ENCODE measurements at regions not wholly inside any gene's neighbourhood (a gene's known extent, or its start where the extent isn't known, plus 50 kb on each side); places are given as distances from the start of the nearest gene placed in this dataset.
"Not testable (repeated sequence)": the region's sequence is repeated elsewhere in the genome, so short reads cannot be mapped to it uniquely, and the experiment has no call there.

DNA sequence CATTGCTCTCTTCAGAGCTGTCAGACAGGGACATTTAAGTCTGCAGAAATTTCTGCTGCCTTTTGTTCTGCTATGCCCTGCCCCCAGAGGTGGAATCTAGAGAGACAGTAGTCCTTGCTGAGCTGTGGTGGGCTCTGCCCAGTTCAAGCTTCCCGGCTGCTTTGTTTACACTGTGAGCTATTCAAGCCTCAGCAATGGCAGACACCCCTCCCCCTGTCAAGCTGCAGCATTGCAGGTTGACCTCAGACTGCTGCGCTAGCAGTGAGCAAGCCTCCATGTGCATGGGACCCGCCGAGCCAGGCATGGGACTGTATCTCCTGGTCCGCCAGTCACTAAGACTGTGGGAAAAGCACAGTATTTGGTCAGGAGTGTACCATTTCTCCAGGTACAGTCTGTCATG lies 53.6 kb upstream of the MAPK10 start:
- not testable (repeated sequence) for DNase-seq (ENCODE audit: low read depth)

DNA sequence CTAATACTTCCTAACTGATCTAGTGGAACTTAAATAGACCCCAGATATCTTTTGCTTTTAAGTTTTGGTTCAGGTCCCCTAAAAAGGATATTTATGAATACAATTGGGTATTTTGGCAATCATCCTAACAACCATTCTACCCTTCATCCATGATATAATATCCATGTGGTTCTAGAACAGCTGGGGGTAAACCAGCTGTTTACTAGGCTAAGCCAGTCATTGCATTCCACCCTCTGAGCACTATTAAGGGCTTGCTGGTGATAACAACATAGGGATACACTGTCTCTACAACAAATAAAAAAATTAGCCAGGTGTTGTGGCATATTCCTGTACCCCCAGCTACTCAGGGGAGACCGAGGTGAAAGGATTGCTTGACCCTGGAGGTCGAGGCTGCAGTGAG lies 54.8 kb upstream of the MAPK10 start:
- no peak for DNase-seq (ENCODE audit: low read depth)

DNA sequence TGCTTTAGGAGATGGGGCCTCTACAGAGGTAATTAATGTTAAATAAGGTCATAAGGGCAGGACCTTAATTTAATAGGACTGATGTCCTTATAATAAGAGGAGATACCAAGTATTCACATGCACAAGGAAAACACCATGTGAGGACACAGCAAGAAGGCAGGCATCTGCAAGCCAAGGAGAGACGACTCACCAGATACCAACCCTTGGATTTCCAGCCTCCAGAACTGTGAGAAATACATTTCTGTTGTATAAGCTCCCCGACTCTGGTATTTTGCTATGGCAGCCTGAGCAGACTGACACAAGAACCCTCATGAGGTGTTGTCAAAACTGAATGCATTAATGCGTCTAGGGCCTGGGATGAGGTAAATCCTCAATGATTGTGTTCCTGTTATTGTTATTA lies 56.2 kb upstream of the MAPK10 start:
- DNase-seq (ENCODE audit: low read depth), result no peak

- DNase-seq (ENCODE audit: low read depth), result no peak
Observed at GRCh38 chr4:86421461-86421860, 61.6 kb upstream of the MAPK10 start.

GRCh38 chr4:86431543-86432116 lies 71.8 kb upstream of the MAPK10 start:
- no peak for DNase-seq (ENCODE audit: low read depth)

DNA sequence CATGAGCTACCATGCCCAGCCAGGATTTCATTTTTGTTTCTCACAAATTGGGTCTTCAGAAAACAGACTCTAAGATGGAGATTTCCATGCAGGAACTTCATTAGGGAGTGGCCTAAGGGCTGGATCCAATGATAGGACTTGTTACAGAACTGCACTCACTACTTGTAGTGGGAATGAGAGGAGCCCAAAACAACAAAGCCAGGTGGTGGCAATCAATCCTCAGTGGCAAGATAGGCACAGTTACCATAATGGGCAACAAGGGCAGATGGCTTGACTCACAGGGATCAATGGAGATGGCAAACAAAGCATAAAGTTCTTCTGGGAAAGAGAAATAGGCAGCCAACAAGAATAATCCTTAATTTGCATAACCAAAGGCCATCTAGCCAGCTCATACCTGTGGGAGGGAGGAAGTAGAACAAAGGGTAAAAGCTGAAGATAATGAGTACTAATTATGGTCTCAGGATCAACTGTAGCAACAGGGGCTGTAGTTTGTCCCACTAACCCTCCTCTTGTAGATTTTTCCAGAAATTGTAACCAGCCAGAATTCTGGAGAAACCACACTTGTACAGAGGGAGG lies 72.8 kb upstream of the MAPK10 start:
- no peak for DNase-seq (ENCODE audit: low read depth)

- DNase-seq (ENCODE audit: low read depth), result no peak
Observed at GRCh38 chr4:86439293-86439692, 79.4 kb upstream of the MAPK10 start.

DNA sequence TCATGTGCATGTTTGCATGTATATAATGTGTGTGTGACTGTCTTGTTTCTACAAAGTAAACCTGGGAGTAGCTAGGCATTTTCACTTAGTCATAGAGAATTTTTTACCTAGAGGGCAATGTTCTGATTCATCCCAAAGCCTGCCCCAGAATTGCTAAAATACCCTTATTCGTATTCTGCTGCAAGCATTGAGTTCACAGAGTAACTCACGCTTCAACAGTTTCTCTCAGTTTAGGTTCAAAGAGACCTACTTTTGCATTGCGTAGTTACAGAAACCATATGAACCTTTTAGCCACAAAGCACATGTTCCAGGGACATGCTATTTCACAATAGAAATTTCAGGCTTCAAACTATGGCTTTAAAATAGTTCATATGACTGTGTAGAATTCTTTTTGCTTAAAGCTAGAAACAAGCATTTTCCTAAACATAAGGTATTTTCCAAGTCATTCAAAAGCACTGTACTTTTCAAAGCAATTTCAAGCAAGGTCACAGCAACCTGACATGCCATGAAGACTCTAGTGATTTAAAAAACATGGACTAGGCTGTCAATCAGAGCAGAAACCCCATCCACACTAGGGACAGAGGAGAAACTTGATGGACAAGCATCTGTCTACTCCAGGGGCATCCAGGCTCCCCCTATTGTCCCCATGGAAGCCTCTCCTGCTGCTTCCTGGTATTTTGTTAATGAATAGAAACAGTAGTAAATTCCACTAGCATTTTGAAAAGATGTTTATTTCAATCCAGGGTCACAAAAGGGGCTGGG lies 81.5 kb upstream of the MAPK10 start:
- peak; percentile 31 for DNase-seq (ENCODE audit: low read depth)

DNA sequence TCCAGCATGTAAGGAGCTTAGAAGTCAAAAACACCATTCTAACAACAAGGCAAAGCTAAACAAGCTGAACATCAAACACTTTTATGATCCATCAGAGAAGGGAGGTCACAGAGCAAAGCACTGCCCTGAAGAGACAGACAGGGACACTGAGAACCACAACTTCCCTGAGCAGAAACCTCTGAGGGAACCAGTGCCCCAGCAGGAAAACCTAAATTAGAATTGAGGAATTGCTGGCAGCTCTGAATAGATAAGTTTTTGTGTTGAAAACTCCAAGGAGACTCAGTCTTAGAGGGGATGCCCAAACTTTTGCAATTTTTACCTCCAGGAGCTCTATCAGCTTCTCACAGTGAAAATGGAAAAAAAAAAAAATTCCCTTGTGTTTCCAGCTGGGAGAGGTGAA lies 83.0 kb upstream of the MAPK10 start:
- DNase-seq (ENCODE audit: low read depth), result no peak

- no peak for DNase-seq (ENCODE audit: low read depth)
Observed at GRCh38 chr4:86443495-86443894, 83.6 kb upstream of the MAPK10 start.

- DNase-seq (ENCODE audit: low read depth), result no peak
Observed at GRCh38 chr4:86446996-86447395, 87.1 kb upstream of the MAPK10 start.

GRCh38 chr4:86448871-86449270 lies 89.0 kb upstream of the MAPK10 start:
- DNase-seq (ENCODE audit: low read depth), result peak; percentile 5

- no peak for DNase-seq (ENCODE audit: low read depth)
Observed at GRCh38 chr4:86449746-86450588, 90.1 kb upstream of the MAPK10 start.

DNA sequence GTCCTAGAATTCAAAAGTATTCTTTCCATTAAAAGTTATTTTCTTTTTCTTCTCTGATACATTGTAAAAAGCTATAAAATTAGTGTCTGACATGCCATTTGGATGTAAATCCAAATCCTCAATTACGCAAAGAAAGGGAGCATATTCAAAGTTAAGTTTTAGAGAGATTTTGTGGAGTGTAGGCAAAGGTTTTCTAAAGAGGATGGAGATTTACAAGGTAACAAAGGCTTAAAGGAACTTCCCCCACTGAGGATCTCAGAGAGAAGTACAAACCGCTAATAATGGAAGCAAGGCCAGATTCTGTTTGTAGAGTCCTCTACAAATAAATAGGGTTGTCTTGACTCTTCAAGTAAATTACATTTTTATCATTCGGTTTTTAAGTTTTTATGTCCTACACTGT lies 91.0 kb upstream of the MAPK10 start:
- DNase-seq (ENCODE audit: low read depth), result no peak

DNA sequence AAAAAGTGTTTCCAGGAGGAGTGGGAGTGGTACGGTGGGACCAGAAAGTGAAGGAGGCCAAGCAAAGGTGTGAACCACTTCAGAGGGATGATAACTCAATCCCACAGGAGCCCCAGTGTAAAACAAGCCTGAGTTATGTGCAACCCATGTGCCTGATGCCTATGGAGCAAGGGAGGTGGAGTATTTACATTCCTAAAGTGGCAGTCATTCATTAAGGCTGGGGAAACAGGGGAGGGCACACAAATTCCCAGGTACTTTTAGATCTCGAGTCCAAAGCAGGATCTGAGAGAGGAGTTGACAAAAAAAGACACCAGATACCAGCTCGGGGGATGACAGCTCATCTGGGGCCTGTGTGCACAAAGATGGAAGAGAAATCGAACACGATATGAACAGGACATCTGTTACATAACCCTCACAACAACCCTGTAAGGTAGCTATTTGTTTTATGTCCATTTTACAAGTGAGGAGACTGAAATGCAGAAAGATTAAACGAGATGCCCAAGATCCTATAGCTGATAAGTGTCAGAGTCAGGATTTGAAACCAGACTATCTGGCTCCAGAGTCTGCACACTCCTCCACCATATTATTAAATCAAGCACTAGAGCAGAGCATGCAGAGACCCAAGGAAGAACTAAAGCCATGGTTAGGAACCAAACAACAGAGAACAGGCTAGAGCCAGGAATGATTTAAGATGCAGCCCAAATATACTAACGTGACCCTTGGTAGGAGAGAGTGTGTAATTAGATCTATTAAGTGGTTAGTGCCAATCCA lies 91.9 kb upstream of the MAPK10 start:
- DNase-seq (ENCODE audit: low read depth), result peak; percentile 23

DNA sequence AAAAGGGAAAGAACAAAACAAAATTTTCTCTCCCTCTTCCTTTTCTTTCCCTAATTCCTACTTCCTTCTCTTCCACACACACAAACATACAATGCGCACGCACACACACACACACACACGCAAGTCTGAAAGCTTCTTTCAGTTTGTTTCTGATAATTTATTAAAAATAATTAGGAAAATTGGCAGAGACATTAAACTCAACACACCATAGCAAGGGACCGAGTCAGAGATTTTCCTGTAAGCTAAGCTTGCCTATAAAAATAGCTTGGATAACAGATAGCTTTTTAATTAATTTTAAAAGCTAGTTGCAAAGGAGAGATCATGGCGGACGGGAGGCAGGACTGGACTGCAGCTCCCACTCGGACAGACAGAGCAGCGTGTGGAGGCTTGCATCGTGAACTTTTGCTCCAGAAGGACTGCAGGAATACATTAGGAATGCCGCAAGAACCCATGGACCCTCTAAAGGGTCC lies 92.6 kb upstream of the MAPK10 start:
- DNase-seq (ENCODE audit: low read depth), result no peak

DNA sequence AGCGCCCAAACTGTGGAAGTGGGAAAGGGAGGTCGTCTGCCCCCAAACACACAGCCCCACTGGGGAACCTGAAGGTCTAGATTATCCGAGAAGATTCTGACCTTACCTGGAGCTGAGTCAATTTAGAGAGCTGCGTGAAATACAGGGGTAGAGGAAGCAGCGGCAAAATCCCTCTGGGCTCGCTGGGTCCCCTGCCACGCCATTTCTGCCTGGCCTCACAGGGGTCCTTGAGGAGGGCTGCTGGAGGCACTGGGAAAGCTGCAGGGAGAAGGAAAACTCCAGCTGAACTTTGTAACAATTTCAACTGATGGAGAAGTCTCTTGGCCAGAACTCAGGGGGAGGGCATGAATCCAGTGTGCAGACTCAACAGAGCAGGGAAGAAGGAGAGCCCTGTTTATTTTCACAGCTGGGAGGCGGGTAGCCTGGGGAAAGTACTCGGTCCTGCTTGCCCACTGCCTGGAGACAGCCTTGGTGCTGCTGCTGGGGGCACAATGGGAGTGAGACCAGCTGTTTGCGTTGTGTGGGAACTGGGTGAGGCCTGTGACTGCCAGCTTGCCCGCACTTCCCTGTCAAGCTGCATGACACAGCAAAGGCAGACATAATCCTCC lies 93.2 kb upstream of the MAPK10 start:
- no peak for DNase-seq (ENCODE audit: low read depth)

DNA sequence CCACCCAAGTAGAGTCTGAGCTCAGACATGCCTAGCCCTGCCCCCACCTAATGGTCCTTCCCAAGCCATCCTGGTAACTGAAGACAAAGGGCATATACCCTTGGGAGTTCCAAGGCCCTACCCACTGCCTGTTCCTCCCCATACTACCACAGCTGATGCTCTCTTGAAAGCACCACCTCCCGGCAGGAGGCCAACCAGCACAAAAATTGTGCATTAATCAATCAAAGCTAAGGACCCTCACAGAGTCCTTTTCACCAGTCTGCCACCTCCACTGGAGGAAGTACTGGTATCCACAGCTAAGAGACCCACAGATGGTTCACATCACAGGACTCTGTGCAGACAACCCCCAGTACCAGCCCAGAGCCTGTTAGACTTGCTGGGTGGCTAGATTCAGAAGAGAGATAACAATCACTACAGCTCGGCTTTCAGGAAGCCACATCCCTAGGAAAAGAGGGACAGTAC lies 93.8 kb upstream of the MAPK10 start:
- not testable (repeated sequence) for DNase-seq (ENCODE audit: low read depth)

DNA sequence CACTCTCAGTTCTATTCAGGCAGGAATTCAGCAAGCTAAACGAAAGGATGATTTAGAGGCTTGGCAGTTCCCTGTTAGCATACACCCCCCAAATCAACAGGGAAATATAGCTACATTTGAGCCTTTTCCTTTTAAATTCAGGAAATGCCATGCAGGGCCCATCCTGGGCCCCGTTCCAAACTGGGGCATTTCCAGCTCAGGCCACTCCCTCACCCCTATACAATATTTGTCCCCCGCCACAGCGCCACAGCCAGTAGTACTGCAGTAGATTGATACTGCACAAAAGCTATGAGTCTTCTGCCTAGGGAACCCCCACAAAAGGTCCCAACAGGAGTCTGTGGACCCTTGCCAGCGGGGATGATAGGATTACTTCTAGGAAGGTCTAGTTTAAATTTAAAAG lies 102.0 kb upstream of the MAPK10 start:
- DNase-seq (ENCODE audit: low read depth), result no peak

DNA sequence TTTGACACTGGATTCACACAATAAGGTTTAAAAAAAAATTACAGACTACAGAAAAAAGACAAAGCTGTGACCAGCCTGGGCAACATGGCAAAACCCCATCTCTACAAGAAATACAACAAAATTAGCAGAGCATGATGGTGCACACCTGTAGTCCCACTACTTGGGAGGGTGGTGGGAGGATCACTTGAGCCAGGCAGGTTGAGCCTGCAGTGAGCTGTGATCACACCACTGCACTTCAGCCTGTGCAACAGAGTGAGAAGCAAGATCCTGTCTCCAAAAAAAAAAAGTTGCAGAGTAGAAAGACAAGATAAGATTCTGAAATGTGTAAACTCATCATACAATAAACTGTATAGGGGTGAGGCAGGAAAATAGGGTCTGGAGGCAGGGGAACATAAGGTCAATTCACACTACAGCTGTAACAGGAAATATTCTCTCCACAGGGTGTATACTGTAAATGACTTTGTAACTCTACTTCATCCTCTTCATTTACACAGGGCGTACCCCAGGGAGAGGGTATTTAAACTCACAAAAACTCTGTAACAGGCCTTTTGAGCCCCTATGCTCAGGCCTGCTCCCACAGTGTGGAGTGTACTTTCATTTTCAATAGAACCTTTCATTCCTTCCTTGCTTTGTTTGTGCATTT lies 112.6 kb upstream of the MAPK10 start:
- DNase-seq (ENCODE audit: low read depth), result no peak

- not testable (repeated sequence) for DNase-seq (ENCODE audit: low read depth)
Observed at GRCh38 chr4:86478151-86478550, 116.0 kb upstream of the PTPN13 start.

Measured in amniotic epithelial cell (primary cell).